HG03442 (cell line): ENCODE measurements at regions not wholly inside any gene's neighbourhood (a gene's known extent, or its start where the extent isn't known, plus 50 kb on each side); places are given as distances from the start of the nearest gene placed in this dataset.
"Not testable (repeated sequence)": the region's sequence is repeated elsewhere in the genome, so short reads cannot be mapped to it uniquely, and the experiment has no call there.

Experiments
- ATAC-seq: cut with Tn5 transposase; IDR thresholded peaks from one replicate; pipeline ENCODE4 v1.9.1; 2021; ENCODE audit warnings: mild to moderate bottlenecking, moderate library complexity; ENCODE audit not compliant: unreplicated experiment

DNA sequence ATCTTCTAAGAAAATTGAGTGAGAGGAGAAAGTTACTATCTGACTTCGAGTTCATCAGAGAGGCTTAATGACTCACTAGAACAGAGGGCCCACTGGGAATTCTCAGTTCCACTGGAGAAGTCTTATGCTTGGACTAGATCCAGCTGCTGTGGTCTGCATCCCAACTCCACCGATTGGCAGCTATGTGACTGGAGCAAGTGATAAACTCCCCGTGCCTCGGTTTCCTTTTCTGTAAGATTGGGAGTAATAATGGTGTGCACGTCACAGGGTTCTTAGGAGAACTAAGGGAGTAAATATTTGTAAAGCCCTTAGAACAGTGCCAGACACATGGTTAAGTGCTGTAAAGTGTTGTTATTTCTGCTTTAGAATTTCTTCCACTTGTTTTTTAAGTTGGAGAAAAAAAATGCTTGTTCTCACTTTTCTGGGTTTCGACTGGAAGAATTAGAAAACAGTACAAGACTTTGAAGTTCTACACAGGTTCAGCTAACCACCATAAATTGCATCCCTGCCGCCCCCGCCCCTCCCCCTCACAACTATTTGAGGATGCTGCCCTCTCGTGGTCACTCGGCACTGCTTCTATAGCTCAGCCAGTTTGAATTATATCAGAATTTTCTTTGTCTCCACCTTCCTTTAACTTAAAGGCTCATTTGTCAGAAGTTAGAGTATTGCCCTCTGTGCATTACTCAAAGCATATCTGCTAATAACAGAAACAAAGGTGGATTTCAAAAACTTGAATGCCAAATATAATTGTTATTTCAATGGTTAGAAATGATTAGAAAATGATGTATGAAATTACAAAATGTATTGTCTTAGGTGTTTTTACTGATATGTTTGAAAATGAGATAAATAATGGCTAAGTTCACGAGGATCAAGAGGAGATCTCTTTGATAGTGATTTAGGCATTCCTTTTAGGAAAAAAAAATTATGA is 95.0 kb upstream of the IFNGR1 start:
- no peak for ATAC-seq

DNA sequence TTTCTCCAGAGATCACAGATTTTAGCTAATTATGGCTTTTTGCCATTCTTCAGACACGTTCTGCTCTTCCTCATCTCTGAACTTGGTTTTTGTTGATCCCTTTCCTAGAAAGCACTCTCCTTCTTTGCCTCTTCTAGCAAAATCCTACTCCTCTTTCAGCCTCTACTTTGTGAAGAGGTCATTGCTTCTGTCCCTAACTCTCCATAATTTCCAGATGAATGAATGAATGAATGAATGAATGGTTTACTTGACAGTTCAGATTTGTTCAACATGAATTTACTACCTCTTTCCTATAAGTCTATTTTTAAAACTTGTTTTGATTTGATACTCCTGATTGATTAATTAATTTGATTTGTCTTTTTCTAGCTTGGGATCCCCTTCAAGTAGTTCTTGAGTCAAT is 94.0 kb upstream of the IFNGR1 start:
- ATAC-seq: no peak

DNA sequence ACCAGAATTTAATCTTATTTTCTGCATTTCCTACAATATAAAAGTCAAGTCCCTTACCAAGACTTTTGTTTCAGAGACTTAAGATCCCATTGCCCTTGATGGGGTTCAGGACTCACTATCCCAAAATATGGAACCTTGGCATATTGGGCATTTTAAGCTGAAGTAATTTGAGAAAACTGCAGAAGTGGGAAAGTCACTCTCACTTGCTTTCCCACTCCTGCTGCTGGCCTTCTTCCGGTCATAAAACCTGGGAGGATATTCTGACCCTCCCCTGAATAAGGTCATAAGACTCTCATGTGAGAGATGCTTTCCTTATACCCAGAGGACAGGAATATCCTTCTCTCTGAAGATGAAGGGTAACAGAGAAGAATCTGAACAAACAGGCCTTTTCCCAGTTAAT is 92.8 kb upstream of the IFNGR1 start:
- ATAC-seq: no peak

DNA sequence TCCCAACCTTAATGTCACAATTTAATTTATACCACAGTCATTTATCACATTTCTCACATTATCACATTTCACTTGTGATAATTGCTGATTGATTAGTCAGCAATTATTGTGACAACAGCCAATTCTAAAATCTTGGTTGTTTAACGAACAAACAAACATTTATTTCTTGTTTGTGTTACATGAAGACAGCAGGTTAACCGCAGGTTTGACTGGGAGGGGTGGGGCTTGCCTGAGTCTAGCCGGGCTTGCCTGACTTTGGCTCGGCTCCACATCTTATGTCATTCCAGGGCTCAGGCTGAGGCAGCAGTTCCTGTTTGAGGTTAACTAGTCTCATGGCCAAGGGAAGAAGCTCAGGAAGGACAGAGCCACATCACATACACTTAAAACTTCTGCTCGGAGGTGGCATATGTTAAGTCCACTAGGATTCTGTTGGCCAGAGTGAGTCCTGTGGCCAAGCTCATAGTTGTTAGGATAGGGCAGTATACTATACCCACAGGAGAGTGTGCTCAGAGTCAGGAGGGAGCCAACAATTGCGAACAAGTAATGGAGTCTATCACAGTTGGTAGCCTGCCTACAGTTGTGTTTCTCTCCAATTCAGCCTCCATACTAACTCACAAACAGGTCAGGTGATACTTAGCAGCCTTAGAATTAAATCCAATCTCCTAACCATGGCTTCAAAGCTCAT is 90.0 kb upstream of the IFNGR1 start:
- ATAC-seq: peak; percentile 64

DNA sequence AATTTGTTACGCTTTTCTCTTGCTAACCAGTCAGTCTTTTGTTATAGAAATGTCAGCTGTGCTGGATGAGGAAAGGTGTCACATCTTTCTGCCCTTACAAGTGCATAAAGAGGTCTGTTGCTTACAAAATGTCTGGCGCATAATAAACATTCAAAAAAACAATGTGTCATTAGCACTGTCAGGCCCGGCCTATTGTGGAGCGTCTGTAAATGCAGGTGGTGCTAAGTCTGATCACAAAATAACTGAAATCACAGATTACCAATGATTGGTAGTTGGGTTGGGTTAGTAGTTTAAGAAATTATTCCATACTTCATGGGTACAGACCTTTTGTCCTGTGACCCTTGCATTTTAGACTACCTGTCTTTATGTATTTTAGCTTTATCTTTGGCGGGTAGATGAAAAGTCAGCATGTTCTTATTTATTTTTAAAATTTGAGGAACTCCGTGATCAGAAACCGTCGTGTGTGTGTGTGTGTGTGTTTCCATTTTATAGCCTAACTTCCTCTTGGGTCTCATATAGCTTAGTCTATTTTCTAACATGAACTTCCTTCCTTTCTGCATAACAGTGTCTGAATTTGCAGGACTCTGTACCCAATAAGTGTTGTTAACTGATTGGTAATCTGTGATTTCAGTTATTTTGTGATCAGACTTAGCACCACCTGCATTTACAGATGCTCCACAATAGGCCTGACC is 88.1 kb upstream of the IFNGR1 start:
- no peak for ATAC-seq

DNA sequence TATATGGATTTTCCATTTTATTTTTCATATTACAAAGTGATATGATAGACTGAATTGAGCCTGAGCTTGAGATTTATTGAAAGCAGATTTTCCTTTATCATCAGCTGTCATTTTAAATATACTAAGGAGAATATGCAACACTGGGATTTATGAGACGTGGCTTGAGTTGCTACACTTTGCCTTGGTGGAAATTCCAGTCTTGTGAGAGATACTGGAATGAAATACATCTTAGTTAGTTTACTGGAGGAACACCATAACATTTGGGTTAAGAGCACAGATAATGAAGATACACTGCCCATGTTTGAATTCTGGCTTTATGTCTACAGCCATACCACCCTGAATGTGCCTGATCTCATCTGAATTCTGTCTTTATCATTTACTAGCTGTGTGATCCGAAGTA is 86.5 kb upstream of the IFNGR1 start:
- ATAC-seq: no peak

DNA sequence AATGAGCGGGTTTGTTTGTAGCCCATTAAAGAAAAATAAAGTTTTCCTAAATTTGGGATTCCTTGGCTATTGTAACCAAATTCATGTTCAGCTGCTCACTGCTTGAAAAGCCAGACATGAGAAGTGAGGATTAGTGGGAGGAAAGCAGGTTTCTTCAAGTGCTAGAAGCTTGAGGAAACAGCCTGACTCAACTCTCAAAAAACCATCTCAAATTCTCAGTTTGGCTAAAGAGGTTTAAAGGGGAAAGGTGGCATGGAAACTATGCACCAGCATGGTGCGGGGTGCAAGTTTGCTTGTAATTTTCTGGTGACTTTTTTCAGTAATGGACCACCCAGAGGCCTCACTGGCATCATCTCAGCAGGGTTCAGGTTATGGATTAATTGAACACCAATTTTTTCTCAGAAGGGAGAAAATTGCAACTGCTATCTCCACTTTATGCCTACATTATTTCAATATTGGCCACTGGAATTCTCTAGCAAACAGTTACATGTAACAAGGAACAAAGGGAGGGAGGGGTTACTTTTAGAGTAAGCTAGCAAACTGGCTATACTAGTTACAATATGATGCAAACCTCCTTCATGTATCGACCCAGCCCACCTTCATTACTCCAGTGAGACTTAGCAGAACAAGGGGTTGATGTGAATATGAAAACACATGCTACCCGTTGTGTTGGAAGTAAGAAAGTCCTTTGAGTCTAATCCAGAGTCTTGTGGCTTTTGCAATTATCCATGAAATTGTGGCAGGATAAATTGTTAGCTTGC is 85.0 kb upstream of the IFNGR1 start:
- ATAC-seq: no peak

DNA sequence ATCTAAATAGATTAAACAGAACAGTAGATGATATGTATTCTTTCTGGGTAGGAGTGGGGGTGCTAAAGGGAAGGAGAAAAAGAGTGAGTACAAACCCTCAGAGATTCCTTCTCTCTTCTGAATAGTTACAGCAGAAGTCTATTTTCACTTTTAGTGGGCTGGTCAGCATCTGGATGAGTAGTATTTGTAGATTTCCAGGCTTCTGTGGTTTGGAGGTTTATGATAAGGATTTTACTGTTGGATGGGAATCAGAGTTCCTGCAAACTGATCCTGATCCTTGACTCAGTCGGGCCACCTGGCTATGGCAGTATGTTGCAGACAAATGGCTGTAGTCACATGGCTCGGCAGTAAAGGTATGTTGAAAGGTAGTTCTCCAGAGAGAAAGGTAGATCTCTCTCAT is 84.3 kb upstream of the IFNGR1 start:
- ATAC-seq: no peak

DNA sequence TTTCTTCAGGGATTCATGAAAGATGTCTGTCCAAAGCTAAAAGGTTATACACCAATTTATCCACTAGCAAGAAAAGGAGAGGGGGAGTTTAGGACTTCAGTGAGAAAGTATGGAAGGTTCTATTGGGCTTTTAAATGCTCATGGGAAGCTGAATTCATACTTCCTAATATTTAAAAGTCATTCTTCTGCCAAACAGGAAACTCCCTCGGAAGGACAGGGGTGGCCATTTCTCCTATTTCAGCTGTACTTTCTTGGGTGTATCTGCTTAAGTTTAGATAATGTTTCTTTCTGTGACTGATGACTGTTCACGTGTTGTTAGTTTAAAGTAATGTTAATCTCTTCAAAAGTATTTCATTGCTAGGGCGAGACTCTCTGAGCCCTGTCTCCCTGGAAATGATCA is 80.5 kb upstream of the IFNGR1 start:
- ATAC-seq: no peak

DNA sequence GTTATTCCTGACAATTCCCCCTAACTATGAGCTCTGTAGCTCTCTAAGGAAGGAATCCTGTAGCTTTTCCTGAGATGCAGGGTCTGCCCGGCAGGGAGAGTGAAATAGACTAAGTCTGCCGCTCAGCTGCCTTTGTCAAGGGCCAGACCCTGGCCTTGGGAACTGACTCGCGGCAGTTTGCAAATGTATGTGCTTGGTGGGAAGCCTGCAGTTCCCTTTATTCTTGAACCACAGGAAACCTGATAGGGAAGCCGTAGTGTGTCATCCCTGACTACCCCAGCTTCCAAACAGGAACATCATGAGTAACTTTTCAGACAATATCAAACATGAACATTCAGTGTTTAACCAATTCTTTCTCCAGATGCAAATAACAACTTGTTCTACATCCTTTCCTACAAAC is 78.7 kb upstream of the IFNGR1 start:
- no peak for ATAC-seq

DNA sequence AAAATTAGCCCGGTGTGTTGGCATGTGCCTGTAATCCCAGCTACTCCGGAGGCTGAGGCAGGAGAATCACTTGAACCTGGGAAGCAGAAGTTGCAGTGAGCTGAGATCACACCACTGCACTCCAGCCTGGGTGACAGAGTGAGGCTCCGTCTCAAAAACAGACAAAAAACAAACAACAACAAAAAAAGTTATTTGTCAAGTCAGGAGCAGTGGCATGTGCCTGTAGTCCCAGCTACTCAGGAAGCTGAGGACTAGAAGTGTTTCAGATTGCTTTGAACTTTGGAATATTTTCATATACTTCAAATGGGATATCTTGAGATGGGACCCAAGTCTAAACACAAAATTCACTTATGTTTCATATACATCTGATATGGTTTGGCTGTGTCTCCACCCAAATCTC is 73.1 kb upstream of the IFNGR1 start:
- not testable (repeated sequence) for ATAC-seq

DNA sequence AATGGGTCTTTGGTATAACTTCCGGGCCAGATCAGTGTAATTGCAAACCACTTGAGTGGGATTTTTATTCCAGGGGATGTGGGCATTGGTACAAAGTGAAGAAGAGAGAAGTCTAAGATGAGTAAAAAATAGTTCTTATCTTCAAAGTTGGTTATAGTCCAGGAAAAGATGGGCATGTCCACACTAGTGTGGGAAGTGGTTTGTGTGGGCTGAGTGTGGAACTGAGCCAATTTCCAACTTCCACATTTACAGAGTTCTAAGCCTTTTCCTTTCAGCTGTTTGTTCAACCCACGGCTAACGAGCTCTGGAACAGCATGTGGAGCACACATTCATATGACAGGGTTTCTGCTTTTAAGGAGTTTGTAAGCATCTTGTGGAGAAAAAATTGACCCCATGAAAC is 72.3 kb upstream of the IFNGR1 start:
- no peak for ATAC-seq

DNA sequence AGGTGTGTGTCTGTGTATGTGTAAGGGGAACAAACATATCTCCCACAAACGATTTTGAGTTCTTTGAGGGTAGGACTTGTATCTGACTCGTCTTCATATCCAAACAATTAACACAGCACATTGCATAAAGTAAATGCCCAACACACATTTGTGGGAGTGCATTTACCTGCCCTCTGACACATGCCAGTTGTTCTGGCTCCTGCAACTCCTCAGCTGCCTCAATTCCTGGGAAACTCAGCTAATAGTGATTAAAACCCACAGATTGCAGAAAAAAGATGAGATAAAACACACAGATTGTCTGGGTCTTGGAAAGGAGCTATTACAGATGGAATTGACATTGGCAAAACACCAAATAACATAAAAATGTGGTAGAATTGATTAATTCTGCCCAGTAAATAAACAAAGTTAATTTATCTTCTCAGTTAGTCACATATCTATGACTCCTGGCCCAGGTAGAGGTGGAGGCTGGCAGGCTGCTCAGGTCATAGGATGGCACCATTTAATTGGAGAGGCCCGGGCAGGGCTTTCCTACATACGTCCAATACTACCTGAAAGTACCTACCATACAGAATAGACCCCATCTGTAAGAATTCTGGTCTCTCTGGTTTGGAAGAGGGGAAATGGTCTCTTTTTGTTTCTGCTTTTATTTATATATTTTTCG is 71.5 kb upstream of the IFNGR1 start:
- no peak for ATAC-seq

DNA sequence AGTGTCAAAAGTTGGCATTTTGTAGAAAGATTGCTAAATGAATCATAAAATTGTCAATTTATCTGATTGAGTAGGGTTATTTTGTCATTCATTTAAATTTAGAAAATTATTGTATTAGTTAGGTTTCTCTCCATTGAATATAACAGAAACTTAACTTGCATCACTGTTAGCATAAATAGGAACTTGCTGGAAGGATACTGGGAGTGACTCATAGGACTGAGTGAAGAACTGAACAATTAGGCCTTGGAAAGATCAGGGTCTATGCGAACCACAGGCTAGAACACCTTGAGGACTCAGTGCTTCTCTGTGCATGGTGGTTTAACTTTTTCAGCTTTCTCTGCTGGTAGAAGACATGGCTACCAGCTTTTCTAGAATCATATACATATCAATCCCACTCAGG is 67.7 kb upstream of the IFNGR1 start:
- no peak for ATAC-seq

DNA sequence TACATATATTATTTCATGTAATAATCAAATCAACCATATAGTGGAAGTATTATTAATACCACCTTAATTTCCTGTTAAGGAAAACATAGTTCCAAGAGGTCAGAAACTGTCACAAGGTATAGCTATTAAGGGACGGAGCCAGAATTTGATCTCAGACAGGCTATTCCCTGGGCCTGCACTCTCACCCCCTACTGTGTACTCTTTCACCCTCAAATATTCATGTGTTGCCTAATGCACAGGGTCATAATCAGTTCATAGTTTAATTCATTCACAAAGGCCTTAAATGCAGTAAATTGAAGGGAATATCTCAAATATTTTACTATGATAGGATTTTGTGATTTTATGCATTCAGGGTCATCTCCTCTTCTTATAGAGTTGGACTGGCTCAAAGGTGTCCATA is 67.2 kb upstream of the IFNGR1 start:
- no peak for ATAC-seq

DNA sequence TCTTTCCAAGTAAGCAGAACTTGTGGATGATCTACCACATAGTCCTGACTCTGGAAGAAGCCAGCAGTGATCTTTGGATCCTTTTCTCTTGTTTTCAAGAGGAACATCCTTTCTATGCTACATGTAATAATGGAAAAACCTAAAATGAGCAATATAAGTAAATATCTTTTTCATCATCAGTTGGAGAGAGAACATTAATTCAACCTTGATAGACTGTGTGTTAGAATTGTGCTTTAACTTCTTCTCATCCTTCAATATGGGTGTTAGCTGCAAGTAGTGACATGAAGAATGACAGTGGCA is 65.6 kb upstream of the IFNGR1 start:
- ATAC-seq: no peak

DNA sequence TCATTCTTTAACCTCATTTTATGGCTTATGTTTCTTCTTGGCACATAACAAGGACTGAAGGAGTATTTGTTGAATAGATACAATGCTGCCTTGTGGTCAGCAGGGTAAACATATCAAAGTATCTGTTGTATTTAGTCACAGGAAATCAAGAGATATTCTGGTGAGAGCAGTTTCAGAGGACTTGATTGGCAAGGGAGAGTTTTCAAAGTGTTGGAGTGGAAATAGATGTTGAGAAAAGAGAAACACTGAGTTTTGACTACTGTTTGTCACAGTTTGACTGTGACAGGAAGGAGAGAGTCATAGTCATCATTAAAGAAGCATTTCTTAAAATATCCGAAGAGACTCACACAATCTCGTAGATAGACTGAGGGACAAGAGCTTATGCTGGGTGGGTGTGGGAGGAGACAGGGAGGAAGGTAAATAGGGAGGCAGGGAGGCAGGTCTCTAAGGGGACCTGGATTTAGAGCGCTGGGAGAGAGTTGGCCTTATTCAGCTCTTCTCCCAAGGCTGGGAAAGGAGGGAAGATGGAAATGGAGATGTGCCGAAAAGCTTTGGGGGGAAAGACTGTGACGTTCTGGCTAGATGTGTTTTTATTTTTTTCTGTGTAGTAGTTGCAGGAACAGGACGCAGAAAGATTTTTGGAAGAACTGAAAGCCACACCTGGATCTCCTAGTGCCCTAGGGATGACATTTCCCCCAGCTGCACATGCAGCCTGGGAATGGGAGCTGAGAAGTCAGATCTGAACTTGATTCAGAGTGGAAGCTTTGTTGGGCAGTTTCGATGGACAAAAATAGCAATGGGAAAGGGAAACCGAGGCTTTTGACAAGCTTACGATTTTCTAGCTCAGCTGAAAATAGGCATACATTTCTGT is 65.0 kb upstream of the IFNGR1 start:
- ATAC-seq: peak; percentile 83

DNA sequence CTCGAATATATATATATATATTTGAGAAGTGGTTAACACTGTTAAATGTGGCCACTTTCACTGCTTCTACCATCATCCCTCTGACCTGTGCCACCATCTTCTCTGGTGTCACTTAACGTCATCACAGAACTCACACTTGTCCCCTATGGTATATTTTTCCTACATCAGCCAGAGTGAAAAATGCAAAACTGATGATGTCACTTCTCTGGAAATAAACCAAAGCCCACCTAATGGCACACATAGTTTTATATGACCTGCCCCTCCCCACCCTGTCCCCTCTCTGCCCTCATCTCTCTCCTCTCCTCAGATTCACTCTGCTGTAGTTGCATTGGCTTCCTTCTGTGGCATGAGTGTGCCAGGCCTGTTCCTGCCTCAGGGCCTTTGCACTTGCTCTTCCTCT is 63.9 kb upstream of the IFNGR1 start:
- no peak for ATAC-seq

DNA sequence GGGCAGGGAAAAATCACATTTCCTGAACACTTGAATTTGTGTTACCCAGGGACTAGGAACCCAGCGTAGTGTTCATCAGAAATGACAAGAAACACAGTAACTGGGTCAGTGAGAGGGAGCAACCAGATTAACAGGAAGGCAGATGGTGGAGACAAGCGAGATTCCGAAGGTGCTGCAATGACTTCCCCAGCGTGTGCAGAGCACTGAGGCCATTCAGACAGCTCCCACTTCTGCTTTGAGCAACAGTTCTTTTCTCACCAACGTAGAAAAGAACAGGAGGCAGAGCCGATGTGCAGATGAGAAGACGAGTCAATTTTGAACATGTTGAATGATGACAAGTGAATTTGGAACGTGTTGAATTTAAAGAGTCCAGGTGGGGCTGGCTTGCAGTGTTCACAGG is 63.1 kb upstream of the IFNGR1 start:
- ATAC-seq: no peak

DNA sequence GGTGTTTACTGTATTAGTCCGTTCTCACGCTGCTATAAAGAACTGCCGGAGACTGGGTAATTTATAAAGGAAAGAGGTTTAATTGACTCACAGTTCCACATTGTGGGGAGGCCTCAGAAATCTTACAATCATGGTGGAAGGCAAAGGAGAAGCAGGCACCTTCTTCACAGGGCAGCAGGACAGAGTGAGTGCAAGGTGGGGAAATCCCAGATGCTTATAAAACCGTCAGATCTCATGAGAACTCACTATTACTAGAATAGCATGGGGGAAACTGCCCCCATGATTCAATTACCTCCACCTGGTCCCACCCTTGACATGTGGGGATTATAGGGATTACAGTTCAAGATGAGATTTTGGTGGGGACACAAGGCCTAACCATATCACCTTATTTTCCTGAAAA is 60.1 kb upstream of the IFNGR1 start:
- not testable (repeated sequence) for ATAC-seq
